PC-3 (cell line): ENCODE measurements at regions not wholly inside any gene's neighbourhood (a gene's known extent, or its start where the extent isn't known, plus 50 kb on each side); places are given as distances from the start of the nearest gene placed in this dataset.

Source experiments
- ATAC-seq: fragments of 200-7000 bp; cut with Tn5 transposase; 2 replicates; pipeline ENCODE4 v1.9.1; 2020; ENCODE audit warnings: mild to moderate bottlenecking, moderate library complexity
- BruUV-seq: library from RNA; stranded (reverse); fragments of 400-500 nt; replicated peaks from 2 replicates; lab custom pipeline; 2021; lab: Mats Ljungman, UMichigan
- CTCF ChIA-PET: fragments of 300-600 bp; sonication (Branson Sonifier 250); formaldehyde crosslinking; loops from one replicate; lab custom pipeline; 2022; ENCODE audit warnings: antibody characterized with exemption; lab: Charles Lee
- POLR2A ChIA-PET: fragments of 300-600 bp; sonication (Branson Sonifier 250); formaldehyde crosslinking; loops from one replicate; lab custom pipeline; 2022; ENCODE audit warnings: antibody characterized with exemption; ENCODE audit not compliant: unreplicated experiment; lab: Charles Lee
- DNase-seq: peaks from one replicate; pipeline ENCODE4 v3.0.0-alpha.2; 2015
- H2AFZ ChIP-seq: fragments of 300-600 bp; sonication (generic); 2 replicates; pipeline ENCODE4 v1.6.0; 2016; ENCODE audit warnings: antibody characterized with exemption, low read length
- H3F3A ChIP-seq: fragments of 300-600 bp; sonication (generic); one replicate; pipeline ENCODE4 v1.6.0; 2017; ENCODE audit warnings: antibody characterized with exemption, low read length, control low read depth, mild to moderate bottlenecking; ENCODE audit not compliant: unreplicated experiment
- H3K27ac ChIP-seq: fragments of 300-600 bp; sonication (generic); 2 replicates; pipeline ENCODE4 v1.5.1; 2016; ENCODE audit warnings: mild to moderate bottlenecking, low read length
- H3K27me3 ChIP-seq: fragments of 300-600 bp; sonication (generic); 2 replicates; pipeline ENCODE4 v1.6.1; 2016; ENCODE audit warnings: low read length, mixed read lengths
- H3K36me3 ChIP-seq: fragments of 300-600 bp; sonication (generic); 2 replicates; pipeline ENCODE4 v1.6.1; 2016; ENCODE audit warnings: low read depth, mixed run types, low read length, mixed read lengths
- H3K4me1 ChIP-seq: fragments of 300-600 bp; sonication (generic); 2 replicates; pipeline ENCODE4 v1.5.1; 2016; ENCODE audit warnings: low read length; ENCODE audit not compliant: insufficient read depth
- H3K4me2 ChIP-seq: fragments of 300-600 bp; sonication (generic); 2 replicates; pipeline ENCODE4 v1.6.0; 2016; ENCODE audit warnings: low read length
- H3K4me3 ChIP-seq: fragments of 300-600 bp; sonication (generic); 2 replicates; pipeline ENCODE4 v1.5.1; 2016; ENCODE audit warnings: mild to moderate bottlenecking, low read length, mixed read lengths
- H3K79me2 ChIP-seq: fragments of 300-600 bp; sonication (generic); 2 replicates; pipeline ENCODE4 v1.6.1; 2017; ENCODE audit warnings: low read length, mixed read lengths
- H3K9ac ChIP-seq: fragments of 300-600 bp; sonication (generic); 2 replicates; pipeline ENCODE4 v1.6.0; 2016; ENCODE audit warnings: mild to moderate bottlenecking, low read length
- H3K9me2 ChIP-seq: fragments of 300-600 bp; sonication (generic); replicated peaks from 2 replicates; pipeline ENCODE4 v1.6.1; 2016; ENCODE audit warnings: mixed run types, low read length, mixed read lengths
- H3K9me3 ChIP-seq: fragments of 300-600 bp; sonication (generic); 2 replicates; pipeline ENCODE4 v1.6.1; 2016; ENCODE audit warnings: low read length, mixed read lengths
- H4K20me1 ChIP-seq: fragments of 300-600 bp; sonication (generic); 2 replicates; pipeline ENCODE4 v1.6.1; 2016; ENCODE audit warnings: low read length, mixed read lengths
- CTCF ChIP-seq: fragments of 300-600 bp; sonication (generic); conservative IDR thresholded peaks from 2 replicates; pipeline ENCODE4 v1.5.1; 2017; ENCODE audit warnings: antibody characterized with exemption, low read depth, mild to moderate bottlenecking, low read length
- EZH2phosphoT487 ChIP-seq: fragments of 300-600 bp; sonication (generic); IDR thresholded peaks from 2 replicates; pipeline ENCODE4 v1.6.1; 2018; ENCODE audit warnings: mild to moderate bottlenecking, antibody characterized with exemption, low read length, borderline replicate concordance
- intact Hi-C: fragments of 100-400 bp; cut with micrococcal nuclease; formaldehyde crosslinking; loops from 2 replicates; pipeline ENCODE4 v1.9.0; 2023

GRCh38 chr4:153154007-153154975 is 50.0 kb upstream of the TRIM2 start:
- Histone ChIP-seq H3K4me1 (peaks cover 19% of the 10 kb centered on the region), H3K9me2 (no peaks in the 10 kb centered on the region), H4K20me1 (no peaks in the 10 kb centered on the region), H3F3A (no peaks in the 10 kb centered on the region), H3K27me3 (no peaks in the 10 kb centered on the region), H3K9me3 (no peaks in the 10 kb centered on the region), H3K4me3 (peak overlapping the region; percentile 69), H3K79me2 (no peaks in the 10 kb centered on the region), H2AFZ (peak overlapping the region; percentile 91), H3K36me3 (no peaks in the 10 kb centered on the region), H3K27ac (no peak overlapping the region), H3K9ac (no peak overlapping the region; the same call in 1 of the 2 replicates), H3K4me2 (peak overlapping the region; percentile 90)
- TF ChIP-seq EZH2phosphoT487: no peak
- no peak for TF ChIP-seq CTCF
- DNase-seq (peak; percentile 51), ATAC-seq (peak; percentile 20)
- BruUV-seq: no TSS peak
- ChIA-PET POLR2A (no interaction called here), CTCF (no interaction called here)
- intact Hi-C loops: no loop called here
